GM21367 (cell line): ENCODE measurements at regions not wholly inside any gene's neighbourhood (a gene's known extent, or its start where the extent isn't known, plus 50 kb on each side); places are given as distances from the start of the nearest gene placed in this dataset.

Experiments
- ATAC-seq: cut with Tn5 transposase; IDR thresholded peaks from one replicate; pipeline ENCODE4 v1.9.1; 2021; ENCODE audit not compliant: unreplicated experiment

GRCh38 chr3:34008836-34009809 lies 210.7 kb downstream of the PDCD6IP start:
- ATAC-seq = no peak

GRCh38 chr3:34011171-34012101 lies 213.0 kb downstream of the PDCD6IP start:
- no peak for ATAC-seq

DNA sequence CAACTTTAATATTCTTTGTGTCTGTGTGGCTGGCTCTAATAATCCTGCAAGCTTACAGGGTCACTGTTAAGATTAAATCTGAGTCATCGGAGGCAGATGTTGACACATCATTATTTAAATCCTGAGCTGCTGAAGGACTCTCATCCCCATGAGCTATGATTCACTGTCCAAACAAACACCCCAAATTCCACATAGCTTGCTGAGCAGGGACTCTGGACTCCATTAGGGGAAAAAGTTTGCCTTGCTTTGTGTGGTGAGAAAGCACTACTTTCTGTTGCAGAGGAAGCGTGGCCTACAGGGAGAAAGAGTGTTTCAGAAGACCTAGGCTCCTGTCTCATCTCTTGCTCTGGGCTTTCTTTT lies 213.7 kb downstream of the PDCD6IP start:
- ATAC-seq = no peak

DNA sequence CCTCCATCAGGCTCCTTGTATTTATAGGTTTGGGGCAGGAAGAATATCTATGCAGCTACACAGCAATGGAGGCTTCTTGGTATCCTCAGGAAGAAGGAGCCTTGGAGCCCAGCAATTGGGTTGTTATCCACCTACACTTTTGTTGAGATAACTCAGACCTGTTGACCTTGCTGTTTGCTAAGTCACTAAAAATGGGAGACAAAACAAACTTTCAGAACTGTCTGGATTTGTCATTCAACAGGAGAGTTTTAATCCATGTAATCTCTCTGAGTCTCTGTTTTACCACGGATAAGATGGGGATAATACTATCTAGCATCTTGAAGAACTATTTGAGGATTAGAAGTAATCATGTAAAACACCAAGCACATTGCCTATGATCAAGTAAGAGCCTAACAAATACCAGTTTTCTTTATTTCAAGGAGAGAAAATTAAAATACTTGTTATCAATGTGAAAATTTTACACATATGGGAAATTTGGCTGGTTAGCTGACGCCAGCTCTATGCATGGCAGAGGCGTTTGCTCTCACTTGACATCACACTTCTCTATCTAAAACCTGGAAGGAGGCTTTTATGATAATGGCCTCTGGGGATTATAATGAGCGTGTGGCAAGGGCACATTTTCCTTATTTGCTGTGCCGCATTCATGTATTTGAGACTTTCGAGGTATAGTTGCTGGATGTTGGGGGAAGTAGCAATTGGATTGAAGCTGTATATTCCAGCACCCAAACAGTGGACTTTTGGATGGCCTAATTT lies 215.6 kb downstream of the PDCD6IP start:
- ATAC-seq = no peak

DNA sequence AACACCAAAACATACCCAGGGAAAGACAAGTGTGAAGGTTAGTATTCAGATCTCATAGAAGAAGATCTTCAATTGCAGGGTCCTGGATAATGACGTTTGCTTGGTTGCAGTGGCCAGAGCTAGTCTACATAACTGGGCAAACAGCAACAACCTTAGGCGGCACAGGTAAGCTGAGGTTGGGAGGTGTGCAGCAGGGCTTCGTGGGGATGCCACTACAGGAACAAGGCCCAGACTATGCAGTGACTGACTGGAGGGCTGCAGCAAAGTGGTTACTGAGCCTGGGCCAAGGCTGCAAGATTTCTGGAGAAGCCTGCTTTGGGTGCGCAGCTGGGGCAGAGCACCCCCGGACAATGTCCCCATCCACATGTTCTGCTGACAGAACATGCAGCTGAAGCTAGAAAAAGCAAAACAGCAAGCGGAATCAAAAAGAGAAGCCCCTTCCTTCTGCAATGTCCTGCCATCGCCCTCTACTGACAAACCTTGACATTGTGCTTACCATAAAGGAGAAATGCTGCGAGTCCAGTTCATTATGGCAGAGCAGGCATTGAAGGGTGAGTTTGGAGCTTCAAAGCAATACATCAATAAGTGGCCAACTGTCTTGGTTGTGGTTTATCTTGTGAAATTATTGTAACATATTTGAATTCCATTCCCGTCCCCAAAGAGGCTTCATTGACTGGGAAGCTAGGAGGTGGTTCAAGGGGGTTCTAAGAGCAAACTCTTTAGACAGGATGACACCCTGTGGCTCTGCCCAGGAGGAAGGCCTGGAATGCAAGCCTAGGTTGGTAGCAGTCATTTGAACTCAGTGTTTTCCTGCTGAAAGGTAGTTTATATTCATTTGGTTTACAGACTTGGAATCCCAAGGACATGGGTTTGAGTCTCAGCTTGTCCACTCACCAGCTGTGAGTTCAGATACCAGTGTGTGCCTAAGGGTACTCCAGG lies 217.0 kb downstream of the PDCD6IP start:
- no peak for ATAC-seq

DNA sequence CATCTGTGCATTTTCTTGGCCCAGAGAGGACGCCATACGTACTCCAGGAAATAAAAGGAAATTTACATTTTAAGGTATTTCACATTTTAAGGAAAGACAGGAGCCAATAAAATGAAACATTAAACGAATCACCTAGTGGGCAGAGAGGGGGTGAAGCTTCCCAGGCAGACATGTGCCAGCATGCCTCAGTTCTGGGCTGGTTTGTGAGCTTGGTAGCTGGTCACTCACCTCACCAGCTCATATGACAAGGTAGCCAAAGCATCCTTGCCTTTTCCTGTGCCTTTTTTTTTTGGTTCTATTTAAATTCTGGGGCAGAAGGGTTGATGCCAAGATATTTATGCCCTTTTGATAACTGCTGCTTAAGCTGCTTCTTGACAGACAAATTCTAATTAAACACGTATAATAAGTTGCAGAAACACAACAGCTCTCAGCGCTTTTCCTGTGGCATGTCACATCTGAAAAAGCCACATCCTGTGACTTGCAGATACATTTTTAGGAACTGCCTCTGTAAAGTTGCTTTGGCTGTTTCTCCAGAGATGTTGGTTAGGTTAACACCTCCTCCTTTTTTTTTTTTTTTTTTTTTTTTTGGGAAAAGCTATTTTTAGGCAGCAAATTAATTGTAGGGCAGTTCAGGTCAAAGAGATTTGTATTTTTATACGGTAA lies 218.6 kb downstream of the PDCD6IP start:
- ATAC-seq = peak; percentile 51

GRCh38 chr3:34017757-34018156 lies 219.3 kb downstream of the PDCD6IP start:
- ATAC-seq = no peak

DNA sequence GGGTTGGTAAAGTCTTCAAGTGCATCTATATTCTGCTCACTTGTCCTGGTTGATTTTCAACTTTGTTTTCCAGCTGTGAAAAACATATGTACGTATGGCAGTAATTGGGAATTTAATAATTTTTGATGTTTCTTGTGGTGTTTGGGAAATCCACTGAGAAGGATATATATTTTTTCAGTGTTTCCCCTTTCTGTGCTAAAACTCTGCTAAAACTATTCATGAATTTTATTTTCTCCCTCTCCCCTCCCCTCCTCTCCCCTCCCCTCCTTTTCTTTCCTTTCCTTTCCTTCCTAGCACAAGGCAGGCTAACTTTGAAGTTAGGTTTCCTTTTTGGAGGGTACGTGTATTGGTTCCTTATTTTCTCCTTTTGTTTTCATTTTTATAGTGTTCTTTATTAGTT lies 220.7 kb downstream of the PDCD6IP start:
- no peak for ATAC-seq

GRCh38 chr3:34020170-34020569 lies 221.7 kb downstream of the PDCD6IP start:
- ATAC-seq = no peak

GRCh38 chr3:34020726-34021680 lies 222.6 kb downstream of the PDCD6IP start:
- ATAC-seq = no peak

- ATAC-seq = no peak
Measured at GRCh38 chr3:34022147-34022546, 223.7 kb downstream of the PDCD6IP start.

DNA sequence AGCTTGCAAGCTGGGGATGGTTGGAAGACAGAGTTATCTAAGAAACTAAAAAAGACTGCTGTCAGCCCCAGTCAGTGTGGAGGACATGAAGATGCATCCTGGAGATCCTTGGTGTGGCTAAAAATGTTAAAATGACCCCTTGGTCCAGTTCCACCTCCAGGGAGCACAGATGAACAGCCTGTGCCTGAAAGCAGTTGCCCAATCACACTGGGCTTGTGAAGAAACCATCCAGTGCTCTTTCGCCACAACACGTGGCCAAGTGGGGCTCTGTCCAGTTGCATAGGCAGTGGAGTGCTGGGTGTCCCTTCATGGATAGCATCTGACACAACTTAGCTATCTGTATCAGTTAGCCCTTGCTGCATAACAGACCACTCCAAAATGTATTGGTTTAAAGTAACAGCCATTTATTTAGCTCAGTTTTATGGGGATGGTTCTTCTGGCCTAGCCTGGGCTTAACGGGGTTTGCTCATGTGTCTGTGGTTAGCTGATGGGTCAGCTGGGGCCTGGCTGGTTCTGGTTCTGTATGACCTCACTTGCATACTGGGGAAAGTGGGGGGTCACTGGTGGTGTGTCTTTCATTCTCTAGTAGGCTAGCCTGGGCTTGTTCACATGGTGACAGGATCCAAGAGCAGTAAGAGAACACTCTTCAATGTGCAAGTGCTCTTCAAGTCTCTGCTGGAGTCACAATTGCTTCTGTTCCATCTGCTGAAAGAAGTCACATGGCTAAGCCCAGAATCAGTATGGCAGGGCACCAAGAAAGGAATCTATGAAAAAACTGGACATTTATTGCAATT lies 226.2 kb downstream of the PDCD6IP start:
- ATAC-seq = no peak

DNA sequence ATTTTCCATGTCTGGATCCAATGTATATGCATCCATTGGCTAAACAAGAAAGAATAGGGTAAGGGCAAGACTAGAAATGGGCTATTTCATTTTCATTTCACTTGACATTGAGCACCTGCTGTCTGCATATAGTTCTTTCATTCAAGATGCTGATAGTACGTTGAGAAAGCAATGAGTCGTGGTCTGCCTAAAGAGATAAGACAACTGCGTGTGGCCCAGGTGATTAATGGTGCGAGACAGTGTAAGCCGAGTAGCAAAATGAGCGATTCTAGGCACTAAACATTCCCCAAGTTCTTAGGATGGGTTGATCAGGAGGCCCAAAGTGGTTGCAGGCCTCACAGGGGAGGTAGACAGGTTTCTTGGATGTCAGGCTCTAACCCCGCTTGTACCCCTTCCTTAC lies 235.4 kb downstream of the PDCD6IP start:
- no peak for ATAC-seq

GRCh38 chr3:34034840-34035239 lies 236.4 kb downstream of the PDCD6IP start:
- no peak for ATAC-seq

GRCh38 chr3:34035775-34036174 lies 237.3 kb downstream of the PDCD6IP start:
- no peak for ATAC-seq

- no peak for ATAC-seq
Measured at GRCh38 chr3:34037260-34037659, 238.8 kb downstream of the PDCD6IP start.

DNA sequence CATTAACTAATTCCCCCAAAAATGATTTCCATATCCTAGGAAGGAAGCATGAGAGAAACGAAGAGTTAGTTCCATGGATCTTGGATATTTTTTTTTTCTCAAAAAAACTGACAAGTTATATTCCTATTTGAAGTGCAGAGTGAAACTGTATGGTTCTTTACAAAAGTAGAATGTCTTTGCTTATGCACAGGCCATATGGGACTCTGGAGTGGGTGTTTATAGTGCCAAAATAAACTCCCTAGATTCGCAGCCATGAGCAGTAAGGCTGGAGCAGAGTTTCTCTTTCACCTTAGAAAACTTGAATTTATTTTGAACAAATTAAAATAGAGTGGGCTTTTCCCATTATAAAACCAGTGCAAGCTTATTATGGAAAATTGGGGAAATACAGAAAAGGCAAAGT lies 239.7 kb downstream of the PDCD6IP start:
- no peak for ATAC-seq

DNA sequence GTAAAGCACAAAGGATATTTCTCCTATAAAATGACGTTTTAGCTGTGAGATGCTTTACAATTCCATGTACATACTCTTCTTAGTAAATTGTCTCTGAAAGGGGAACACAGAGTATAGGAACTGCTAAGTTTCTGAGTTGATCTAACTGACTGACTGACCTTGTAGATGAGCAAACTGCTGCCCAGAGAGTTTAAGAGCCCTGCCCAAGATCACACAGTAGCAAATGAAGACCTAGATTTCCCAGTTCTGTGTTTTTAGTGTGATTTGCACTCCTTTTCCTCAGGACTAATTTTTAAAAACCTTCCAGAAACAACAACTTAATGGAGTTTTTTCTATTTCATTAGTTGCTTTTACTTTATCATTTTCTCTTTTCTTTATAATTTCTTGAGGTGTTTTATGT lies 247.7 kb downstream of the PDCD6IP start:
- no peak for ATAC-seq
